Activated CD8-positive, alpha-beta T cell treated with anti-CD3 and anti-CD28 coated beads for 36 hours (primary cell): ENCODE measurements at regions not wholly inside any gene's neighbourhood (a gene's known extent, or its start where the extent isn't known, plus 50 kb on each side); places are given as distances from the start of the nearest gene placed in this dataset.

ENCODE experiments used
- ATAC-seq: fragments of 200-7000 bp; cut with Tn5 transposase; one replicate; pipeline ENCODE4 v1.10.0; 2021; ENCODE audit warnings: mild to moderate bottlenecking, moderate library complexity
- CTCF ChIA-PET: fragments of 350-600 bp; sonication (Branson Sonifier 250); formaldehyde crosslinking; loops from one replicate; lab custom pipeline; 2021; ENCODE audit warnings: antibody characterized with exemption; lab: Charles Lee
- POLR2A ChIA-PET: fragments of 350-600 bp; sonication (Branson Sonifier 250); formaldehyde crosslinking; loops from one replicate; lab custom pipeline; 2021; ENCODE audit warnings: antibody characterized with exemption; lab: Charles Lee
- DNase-seq: peaks from one replicate; pipeline ENCODE4 v3.0.0-alpha.2; 2020
- H3K27ac Mint-ChIP-seq: one replicate; pipeline ENCODE4 v1.8.0; 2021; ENCODE audit warnings: mild to moderate bottlenecking, mixed read lengths
- H3K27me3 Mint-ChIP-seq: one replicate; pipeline ENCODE4 v1.8.0; 2021; ENCODE audit warnings: mixed read lengths
- H3K36me3 Mint-ChIP-seq: one replicate; pipeline ENCODE4 v1.8.0; 2021; ENCODE audit warnings: low read depth, mixed read lengths
- H3K4me1 Mint-ChIP-seq: one replicate; pipeline ENCODE4 v1.8.0; 2021; ENCODE audit warnings: low read depth, mixed read lengths
- H3K4me3 Mint-ChIP-seq: one replicate; pipeline ENCODE4 v1.8.0; 2021; ENCODE audit warnings: mild to moderate bottlenecking, moderate library complexity, mixed read lengths
- H3K9me3 Mint-ChIP-seq: one replicate; pipeline ENCODE4 v1.8.0; 2021; ENCODE audit warnings: mixed read lengths
- CTCF ChIP-seq: fragments of 200-600 bp; IDR thresholded peaks from one replicate; pipeline ENCODE4 v1.8.0; 2022; ENCODE audit warnings: antibody characterized with exemption, mild to moderate bottlenecking
- intact Hi-C: fragments of 100-400 bp; cut with micrococcal nuclease; formaldehyde crosslinking; loops from one replicate; pipeline ENCODE4 v1.10.0; 2022

GRCh38 chr3:181764544-181764943, 52.8 kb downstream of the SOX2 start:
- CTCF ChIA-PET = no interaction called here
- intact Hi-C loops = no loop called here
- Mint-ChIP-seq H3K9me3 (peaks cover 3% of the 10 kb centered on the region), H3K27me3 (peaks cover 7% of the 10 kb centered on the region), H3K36me3 (no peaks in the 10 kb centered on the region), H3K4me3 (no peak overlapping the region), H3K27ac (no peak overlapping the region), H3K4me1 (no peaks in the 10 kb centered on the region)
- ATAC-seq = no peak
- DNase-seq = no peak
- TF ChIP-seq CTCF = no peak
- POLR2A ChIA-PET = no interaction called here

- H3K36me3 Mint-ChIP-seq = no peaks in the 10 kb centered on the region
- intact Hi-C loops = no loop called here
- H3K4me3 Mint-ChIP-seq = no peak overlapping the region
Measured at GRCh38 chr3:181770296-181770695, 58.6 kb downstream of the SOX2 start.

GRCh38 chr3:181771120-181771519, 59.4 kb downstream of the SOX2 start:
- CTCF ChIA-PET = no interaction called here

More at GRCh38 chr3:181770296-181770695, 58.6 kb downstream of the SOX2 start:
- H3K27ac Mint-ChIP-seq = no peak overlapping the region
- POLR2A ChIA-PET = no interaction called here
- ATAC-seq (no peak), DNase-seq (no peak)
- CTCF ChIA-PET = no interaction called here
- no peaks in the 10 kb centered on the region for H3K9me3 Mint-ChIP-seq
- H3K4me1 Mint-ChIP-seq = no peaks in the 10 kb centered on the region
- H3K27me3 Mint-ChIP-seq = peaks cover 2% of the 10 kb centered on the region
- TF ChIP-seq CTCF = no peak

GRCh38 chr3:181772166-181772565, 60.4 kb downstream of the SOX2 start:
- CTCF ChIA-PET = no interaction called here
- no peaks in the 10 kb centered on the region for H3K9me3 Mint-ChIP-seq
- H3K4me1 Mint-ChIP-seq = no peaks in the 10 kb centered on the region
- intact Hi-C loops = no loop called here
- H3K4me3 Mint-ChIP-seq = no peak overlapping the region
- ATAC-seq (no peak), DNase-seq (no peak)
- no peak for TF ChIP-seq CTCF
- peaks cover 2% of the 10 kb centered on the region for H3K27me3 Mint-ChIP-seq
- H3K36me3 Mint-ChIP-seq = no peaks in the 10 kb centered on the region
- H3K27ac Mint-ChIP-seq = no peak overlapping the region
- POLR2A ChIA-PET = no interaction called here

More at GRCh38 chr3:181771120-181771519, 59.4 kb downstream of the SOX2 start:
- Mint-ChIP-seq H3K36me3 (no peaks in the 10 kb centered on the region), H3K27me3 (peaks cover 2% of the 10 kb centered on the region), H3K4me3 (no peak overlapping the region), H3K9me3 (no peaks in the 10 kb centered on the region), H3K4me1 (no peaks in the 10 kb centered on the region), H3K27ac (no peak overlapping the region)
- POLR2A ChIA-PET = no interaction called here
- DNase-seq (no peak), ATAC-seq (no peak)
- intact Hi-C loops = no loop called here
- TF ChIP-seq CTCF = no peak

GRCh38 chr3:181773921-181774320, 62.2 kb downstream of the SOX2 start:
- ATAC-seq (no peak), DNase-seq (no peak)
- H3K9me3 Mint-ChIP-seq = no peaks in the 10 kb centered on the region
- H3K27me3 Mint-ChIP-seq = peaks cover 6% of the 10 kb centered on the region
- no peak overlapping the region for H3K27ac Mint-ChIP-seq
- H3K4me1 Mint-ChIP-seq = no peaks in the 10 kb centered on the region
- H3K4me3 Mint-ChIP-seq = no peak overlapping the region
- ChIA-PET CTCF (no interaction called here), POLR2A (no interaction called here)
- no peaks in the 10 kb centered on the region for H3K36me3 Mint-ChIP-seq
- intact Hi-C loops = no loop called here
- no peak for TF ChIP-seq CTCF
